ENCODE measurements at regions not wholly inside any gene's neighbourhood (a gene's known extent, or its start where the extent isn't known, plus 50 kb on each side); places are given as distances from the start of the nearest gene placed in this dataset.

GRCh38 chr12:84247931-84248330, 664.7 kb downstream of the SLC6A15 start:
- no peak for TF ChIP-seq CTCF (IDR thresholded peaks at IDR 0.05)
- Mint-ChIP-seq H3K9me3 (no peaks in the 10 kb centered on the region), H3K27me3 (ENCODE audit: insufficient read depth) (no peaks in the 10 kb centered on the region), H3K4me1 (ENCODE audit: low read depth) (no peaks in the 10 kb centered on the region), H3K4me3 (no peak overlapping the region), H3K27ac (no peak overlapping the region), H3K36me3 (ENCODE audit: low read depth) (no peaks in the 10 kb centered on the region)
- DNase-seq: no peak

DNA sequence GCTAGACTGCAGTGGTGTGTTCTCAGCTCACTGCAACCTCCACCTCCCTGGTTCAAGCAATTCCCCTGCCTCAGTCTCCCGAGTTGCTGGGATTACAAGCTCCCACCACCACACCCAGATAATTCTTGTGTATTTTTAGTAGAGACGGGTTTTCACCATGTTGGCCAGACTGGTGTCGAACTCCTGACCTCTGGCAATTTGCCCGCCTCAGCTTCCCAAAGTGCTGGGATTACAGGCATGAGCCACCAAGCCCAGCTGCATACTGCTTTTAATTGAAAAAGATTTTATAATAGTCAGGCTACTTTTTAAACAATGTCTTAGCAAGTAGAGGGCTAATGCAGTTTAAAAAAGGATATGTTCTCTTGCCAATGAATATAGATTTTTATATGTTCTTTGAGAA, 668.9 kb downstream of the SLC6A15 start:
- DNase-seq: no peak
- TF ChIP-seq CTCF (IDR thresholded peaks at IDR 0.05): no peak
- Mint-ChIP-seq H3K9me3 (no peaks in the 10 kb centered on the region), H3K27ac (no peak overlapping the region), H3K36me3 (ENCODE audit: low read depth) (no peaks in the 10 kb centered on the region), H3K4me3 (no peak overlapping the region), H3K4me1 (ENCODE audit: low read depth) (no peaks in the 10 kb centered on the region), H3K27me3 (ENCODE audit: insufficient read depth) (no peaks in the 10 kb centered on the region)

DNA sequence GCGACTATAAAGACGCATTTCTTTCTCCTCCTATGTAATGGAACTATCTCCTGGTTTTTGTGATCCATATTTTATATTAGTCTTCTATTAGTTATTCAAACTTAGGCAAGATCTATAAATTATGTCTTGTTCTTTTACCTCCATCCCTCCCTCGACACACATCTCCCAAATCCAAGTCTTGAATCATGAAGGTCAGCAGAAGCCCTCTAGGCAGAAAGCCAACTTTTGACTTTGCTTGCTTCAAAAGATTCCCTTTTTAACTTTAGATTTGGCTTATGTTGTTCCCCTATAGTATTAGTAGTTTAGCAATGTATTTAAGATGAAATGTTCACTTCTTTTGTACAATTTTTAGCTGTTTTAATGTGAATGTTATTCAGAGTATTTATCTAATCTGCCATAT, 689.8 kb downstream of the SLC6A15 start:
- DNase-seq: no peak

DNA sequence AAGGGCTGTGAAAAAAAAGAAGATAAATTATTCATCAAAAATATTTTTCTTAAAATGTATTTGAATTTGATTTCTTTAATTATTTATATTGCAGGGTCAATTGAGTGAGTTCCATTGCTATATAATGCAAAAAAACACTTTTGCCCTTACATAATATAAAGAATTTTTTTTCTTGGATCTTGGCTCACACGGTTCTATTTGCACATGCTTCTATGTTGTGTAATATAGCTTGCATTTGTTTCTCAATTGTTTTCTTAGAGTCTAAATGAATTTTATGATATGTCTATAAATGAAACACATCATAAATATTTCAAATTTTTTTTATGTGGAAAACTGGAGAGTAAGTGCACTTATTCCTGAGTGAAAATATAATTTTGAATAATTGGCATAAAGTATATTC, 694.2 kb downstream of the SLC6A15 start:
- no peaks in the 10 kb centered on the region for H3K27me3 Mint-ChIP-seq (ENCODE audit: insufficient read depth)

More for the DNA sequence above, 689.8 kb downstream of the SLC6A15 start:
- Mint-ChIP-seq H3K4me3 (no peak overlapping the region), H3K4me1 (ENCODE audit: low read depth) (no peaks in the 10 kb centered on the region), H3K36me3 (ENCODE audit: low read depth) (no peaks in the 10 kb centered on the region), H3K27me3 (ENCODE audit: insufficient read depth) (no peaks in the 10 kb centered on the region), H3K27ac (no peak overlapping the region), H3K9me3 (no peaks in the 10 kb centered on the region)
- no peak for TF ChIP-seq CTCF (IDR thresholded peaks at IDR 0.05)

GRCh38 chr12:84201976-84202375, 710.6 kb downstream of the SLC6A15 start:
- no peaks in the 10 kb centered on the region for H3K4me1 Mint-ChIP-seq (ENCODE audit: low read depth)
- H3K9me3 Mint-ChIP-seq: peaks cover 5% of the 10 kb centered on the region
- no peaks in the 10 kb centered on the region for H3K27me3 Mint-ChIP-seq (ENCODE audit: insufficient read depth)
- no peak overlapping the region for H3K27ac Mint-ChIP-seq
- no peak overlapping the region for H3K4me3 Mint-ChIP-seq
- DNase-seq: no peak
- TF ChIP-seq CTCF (IDR thresholded peaks at IDR 0.05): no peak
- H3K36me3 Mint-ChIP-seq (ENCODE audit: low read depth): no peaks in the 10 kb centered on the region

More for the DNA sequence above, 694.2 kb downstream of the SLC6A15 start:
- TF ChIP-seq CTCF (IDR thresholded peaks at IDR 0.05): no peak
- Mint-ChIP-seq H3K36me3 (ENCODE audit: low read depth) (no peaks in the 10 kb centered on the region), H3K9me3 (no peaks in the 10 kb centered on the region), H3K4me3 (no peak overlapping the region), H3K4me1 (ENCODE audit: low read depth) (no peaks in the 10 kb centered on the region), H3K27ac (no peak overlapping the region)
- no peak for DNase-seq

Data from HFFc6 (cell line).